GM19397 (cell line): ENCODE measurements at regions not wholly inside any gene's neighbourhood (a gene's known extent, or its start where the extent isn't known, plus 50 kb on each side); places are given as distances from the start of the nearest gene placed in this dataset.

ENCODE experiments used
- ATAC-seq: cut with Tn5 transposase; IDR thresholded peaks from one replicate; pipeline ENCODE4 v1.9.1; 2021; ENCODE audit warnings: mild to moderate bottlenecking, moderate library complexity; ENCODE audit not compliant: unreplicated experiment

DNA sequence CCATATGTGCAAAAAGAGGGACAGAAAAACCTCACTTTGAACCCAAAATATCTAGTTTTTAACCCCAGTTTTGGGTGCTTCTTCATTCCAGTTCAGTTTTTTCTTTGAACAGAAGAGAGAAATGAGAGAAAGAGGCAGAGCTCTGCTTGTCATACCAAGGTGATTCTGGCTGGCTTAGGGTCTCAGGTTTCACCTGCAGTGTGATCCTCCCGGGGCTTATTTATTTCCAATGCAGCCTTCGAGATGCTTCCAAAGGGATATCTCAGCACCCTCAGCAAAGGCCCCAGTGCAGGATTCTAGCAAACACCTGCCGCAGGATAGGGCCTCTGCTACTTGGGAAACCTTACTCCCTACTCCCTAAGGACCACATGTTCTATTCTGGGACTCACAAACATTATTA lies 131.3 kb downstream of the WDR11 start:
- no peak for ATAC-seq

DNA sequence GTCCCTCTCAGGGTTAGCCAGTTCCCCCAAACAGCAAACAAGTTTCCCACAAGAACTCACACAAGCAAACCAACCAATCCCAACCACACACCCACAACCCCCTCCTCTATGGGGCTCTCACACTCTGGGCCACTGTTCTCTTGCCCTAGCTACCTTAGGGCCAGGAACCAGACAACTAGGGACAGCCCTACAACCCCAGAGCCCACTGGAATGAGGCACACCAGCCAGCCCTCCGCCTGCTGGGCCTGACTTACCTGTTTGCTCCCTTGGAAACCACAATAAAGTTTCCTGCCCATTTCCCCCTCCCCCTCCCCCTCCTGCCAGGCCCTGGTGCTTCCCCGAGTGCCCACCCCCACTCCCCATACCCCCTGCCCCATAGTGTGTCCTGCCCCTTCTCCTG lies 132.6 kb downstream of the WDR11 start:
- ATAC-seq = no peak

DNA sequence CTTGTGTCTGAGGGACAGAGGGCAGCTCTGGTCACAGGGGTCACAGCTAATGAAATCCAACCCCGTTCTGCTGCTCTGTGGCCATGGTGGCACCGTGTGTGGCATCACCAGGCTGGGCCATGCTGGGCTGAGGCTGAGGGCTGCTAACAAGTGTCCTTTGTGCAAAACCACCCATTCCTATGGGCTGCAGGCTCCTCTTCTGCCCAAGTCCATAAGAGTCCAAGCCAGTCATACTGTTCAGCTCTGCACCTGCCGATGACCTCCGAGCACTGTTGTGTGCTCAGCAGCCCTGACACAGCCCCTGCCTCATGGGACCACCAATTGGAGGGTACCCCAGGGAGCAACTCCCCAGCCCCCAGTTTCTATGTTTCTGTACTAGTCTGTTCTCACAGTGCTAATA lies 133.1 kb downstream of the WDR11 start:
- ATAC-seq = no peak

DNA sequence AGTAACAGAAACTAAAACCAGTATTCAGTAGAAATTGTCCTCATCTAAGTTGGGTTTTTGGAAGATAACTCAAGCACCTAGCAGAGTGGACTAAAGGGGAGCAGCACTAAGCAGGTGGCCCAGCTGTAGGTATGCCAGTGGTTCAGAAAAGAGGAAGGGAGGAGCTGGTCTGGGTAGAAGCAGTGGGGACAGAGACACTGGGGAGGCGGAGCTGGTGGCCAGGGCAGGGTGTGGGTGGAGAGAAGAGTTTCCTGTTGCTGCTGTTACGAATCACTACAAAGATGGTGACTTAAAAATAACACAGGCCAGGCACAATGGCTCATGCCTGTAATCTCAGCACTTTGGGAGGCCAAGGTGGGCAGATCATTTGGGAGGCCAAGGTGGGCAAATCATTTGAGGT lies 136.2 kb downstream of the WDR11 start:
- no peak for ATAC-seq

DNA sequence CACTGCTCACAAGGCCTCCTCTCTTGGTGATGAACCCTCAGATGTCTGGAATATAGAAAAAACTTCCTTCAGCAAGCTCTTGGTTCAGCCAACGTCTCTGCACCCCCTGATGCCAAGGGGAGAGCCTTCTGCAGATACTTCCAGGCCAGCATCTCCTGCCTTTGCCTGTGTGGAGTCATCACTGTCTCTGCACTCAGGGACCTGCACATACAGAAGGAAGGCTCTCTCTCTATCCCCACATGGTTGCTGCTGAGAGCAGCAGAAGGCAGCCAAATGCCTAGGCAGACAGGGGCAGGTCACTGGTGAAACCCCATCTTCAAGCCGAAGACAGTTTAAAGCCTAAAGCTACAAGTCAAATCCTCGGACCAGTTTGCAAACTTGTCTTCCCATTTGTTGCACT lies 137.6 kb downstream of the WDR11 start:
- no peak for ATAC-seq

DNA sequence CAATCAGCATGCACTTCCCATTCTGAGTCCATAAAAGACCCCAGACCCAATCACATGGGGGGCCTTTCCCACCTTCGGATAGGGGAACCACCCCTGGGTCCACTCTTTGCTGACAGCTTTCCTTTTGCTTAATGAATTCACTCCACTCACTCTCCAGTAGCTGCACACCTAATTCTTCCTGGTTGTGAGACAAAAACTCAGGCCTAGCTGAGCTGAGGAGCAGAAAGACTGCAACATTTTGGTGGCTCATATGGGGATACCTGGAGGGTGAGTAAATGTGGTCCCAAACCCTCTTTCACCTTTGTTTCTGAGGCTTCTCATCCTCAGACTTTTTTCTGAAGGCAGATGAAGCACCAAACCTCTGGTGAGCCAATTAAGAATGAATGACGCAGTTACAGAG lies 138.1 kb downstream of the WDR11 start:
- no peak for ATAC-seq

DNA sequence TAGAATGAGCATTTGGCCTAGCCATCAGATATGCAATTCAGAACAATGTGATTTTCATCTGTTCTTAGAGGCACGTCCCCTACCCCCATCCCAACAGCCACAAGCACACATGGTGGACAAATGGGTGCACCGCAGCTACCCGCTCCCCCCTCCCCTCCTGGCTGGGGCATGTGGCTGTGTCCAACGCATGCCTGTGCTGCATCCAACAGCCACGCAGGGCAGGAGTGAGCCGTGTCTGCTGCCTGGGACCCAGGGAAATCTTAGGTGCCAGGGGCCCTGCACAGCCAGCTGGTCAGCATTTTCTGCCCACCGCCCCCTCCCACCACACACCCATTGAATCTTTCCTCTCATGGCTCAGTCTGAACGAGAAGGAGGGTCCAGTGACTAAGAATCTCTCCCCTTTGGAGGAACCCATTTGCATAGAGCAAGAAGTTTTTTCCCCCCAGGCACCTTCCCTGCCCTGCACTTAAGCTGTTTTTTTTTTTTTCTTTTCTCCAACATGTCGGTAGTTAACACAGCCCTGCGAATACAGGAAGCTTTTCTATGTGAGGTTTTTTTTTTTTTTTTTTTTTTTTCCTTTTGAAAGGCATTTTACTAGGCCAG lies 138.9 kb downstream of the WDR11 start:
- ATAC-seq = no peak

DNA sequence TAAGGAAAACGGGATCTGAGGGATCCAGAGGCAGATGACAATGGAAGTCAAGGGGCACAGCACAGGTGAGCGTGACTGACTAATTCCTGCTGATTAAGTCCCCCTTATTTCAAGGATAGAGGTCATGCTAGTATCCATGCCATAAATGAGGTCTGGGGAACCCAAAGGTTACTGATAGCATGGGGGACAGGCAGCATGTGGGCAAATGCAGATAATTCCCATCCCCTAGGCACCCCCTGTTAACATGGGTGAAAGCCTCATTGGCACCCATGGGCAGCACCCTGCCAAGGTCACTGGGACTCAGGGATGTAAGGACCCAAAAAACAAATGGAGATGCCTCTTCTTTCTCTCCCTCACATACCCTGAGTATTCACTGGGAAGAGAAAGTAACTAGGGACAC lies 139.7 kb downstream of the WDR11 start:
- no peak for ATAC-seq

DNA sequence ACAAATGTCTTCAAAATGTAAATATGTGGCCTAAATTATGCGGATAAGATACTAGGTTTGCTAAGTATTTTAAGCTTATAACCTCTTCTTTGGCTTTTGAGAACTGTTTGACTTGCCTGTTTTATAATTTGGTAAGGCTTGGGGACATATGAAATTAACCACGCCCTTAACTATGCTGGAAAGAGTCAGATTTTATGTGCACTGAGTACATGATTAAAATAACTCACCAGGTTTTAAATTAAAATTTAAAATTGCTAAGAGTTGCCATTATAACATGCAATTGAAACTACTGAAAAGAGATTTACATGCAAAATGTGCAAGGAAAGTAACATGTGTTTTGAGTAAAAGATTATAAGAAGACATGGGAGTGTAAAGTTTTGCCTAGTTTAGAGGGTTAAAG lies 141.9 kb downstream of the WDR11 start:
- ATAC-seq = no peak

DNA sequence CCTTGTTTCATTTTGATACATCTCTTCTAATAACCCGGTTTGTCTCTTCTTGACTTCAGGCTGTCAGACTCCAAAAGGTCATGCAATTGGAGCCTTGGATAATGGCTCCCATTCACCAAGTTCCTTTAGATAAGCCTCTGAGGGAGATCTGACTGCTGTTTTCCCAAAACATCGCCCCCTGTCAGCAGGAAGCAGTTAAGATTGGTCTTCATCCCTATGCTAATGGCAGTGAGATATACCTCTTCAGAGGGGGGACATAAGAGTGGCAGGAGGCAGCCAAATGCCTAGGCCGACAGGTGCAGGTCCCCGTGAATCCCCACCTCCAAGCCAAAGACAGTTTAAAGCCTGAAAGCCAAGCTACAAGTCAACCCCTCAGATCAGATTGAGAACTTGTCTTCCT lies 144.6 kb downstream of the WDR11 start:
- no peak for ATAC-seq

DNA sequence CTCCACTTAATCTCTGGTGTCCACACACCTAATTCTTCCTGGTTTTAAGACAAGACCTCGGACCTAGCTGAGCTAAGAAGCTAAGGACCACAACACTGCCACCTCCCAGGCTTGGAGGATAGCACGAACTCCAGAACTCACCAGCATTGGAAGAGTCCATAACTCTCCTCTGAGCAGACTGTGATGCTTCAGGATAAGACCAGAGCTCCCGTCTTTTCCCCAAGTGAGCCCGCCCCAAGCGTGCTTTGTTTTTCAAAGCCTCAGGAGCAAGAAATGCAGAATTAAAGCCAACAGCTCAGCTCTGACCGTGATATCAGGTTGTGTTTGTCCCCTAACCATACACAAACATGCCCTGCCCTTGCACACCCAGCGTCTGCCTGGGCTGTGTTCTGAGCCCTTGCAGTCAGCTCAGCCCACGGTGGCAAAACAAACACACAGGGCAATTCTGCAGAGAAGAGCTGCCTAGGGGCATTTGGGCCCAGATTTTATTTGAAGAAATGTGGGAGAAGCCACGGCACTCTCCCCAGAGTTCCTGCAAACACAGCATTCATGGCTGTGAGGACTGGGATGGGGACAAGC lies 145.4 kb downstream of the WDR11 start:
- ATAC-seq = no peak

DNA sequence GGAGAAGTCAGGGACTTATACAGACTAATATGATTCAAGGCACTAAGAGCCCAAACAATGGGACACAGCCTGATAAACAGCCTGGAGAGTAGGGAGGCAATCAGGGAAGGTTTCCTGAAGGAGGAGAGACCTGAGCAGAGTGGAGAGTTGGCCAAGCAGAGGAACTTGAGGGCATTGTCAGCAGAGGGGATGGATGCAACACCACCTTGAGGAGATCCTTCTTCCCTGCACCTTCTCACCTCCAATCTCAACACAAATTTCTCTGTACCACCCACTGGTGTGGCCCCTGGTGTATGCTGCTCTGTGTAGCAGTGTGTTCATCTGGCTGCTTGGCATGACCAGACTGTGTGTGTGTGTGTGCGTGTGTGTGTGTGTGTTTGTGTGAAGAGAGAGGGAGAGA lies 146.2 kb downstream of the WDR11 start:
- no peak for ATAC-seq

DNA sequence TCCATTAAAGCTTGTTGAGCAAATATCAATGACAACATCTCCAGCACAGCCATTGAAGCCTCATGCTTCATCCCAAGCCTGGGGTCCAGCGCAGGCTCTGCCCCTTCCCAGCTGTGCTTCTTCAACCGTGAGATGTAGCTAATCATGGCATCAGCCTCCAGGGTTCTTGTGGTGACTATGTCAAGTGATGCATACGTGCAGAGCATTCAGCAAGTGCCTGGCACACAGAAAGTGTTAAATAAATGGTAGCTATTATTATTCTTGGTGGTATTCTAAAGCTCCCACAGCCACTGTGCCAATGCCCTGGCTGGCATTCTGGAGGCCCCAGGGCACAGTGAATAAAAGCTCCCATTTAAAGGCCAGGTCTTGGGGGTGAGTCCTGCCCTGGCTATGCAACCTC lies 146.6 kb downstream of the WDR11 start:
- ATAC-seq = no peak

DNA sequence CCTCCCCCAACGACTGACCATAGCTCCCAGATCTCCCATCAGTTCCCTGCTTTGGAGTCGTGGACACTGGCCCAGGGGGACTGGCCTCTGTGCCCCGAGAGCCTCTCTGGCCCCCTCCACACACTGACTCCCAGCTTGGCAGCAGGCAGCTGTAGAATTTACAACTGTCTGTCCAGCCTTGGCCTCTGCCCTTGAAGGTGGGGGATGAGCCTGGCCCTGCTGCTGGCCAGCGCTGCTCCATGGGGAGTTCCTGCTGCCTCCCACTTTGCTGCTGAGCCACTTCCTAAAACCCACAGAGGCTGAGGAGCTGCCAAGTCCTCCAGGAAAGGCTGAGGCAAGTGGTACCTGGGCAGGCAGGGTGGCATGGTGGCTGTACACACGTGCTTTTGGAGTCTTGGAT lies 147.1 kb downstream of the WDR11 start:
- ATAC-seq = no peak

DNA sequence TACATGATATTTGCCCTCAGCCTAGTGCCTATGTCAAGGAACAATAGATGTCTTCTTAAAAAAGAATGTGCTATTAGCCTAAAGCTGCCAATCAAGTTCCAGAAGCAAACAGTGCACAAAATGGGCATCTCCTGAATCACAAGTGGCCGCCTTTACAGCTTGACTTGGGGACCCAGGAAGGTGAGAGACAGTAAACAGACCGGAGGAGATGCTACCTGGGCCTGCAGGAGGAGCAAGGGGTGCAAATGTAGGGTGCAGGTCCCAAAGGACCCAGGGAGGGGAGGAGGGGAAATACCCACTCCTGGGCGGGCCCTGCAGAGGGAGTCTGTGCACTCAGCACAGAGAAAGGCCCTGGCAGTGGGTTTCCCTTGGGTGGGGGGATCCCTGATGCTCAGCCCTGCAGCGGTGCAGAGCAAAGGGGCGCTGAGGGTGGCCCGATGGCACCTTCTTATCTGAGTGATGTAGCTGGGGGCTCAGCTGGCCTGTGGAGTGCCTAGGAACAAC lies 147.7 kb downstream of the WDR11 start:
- ATAC-seq = no peak

DNA sequence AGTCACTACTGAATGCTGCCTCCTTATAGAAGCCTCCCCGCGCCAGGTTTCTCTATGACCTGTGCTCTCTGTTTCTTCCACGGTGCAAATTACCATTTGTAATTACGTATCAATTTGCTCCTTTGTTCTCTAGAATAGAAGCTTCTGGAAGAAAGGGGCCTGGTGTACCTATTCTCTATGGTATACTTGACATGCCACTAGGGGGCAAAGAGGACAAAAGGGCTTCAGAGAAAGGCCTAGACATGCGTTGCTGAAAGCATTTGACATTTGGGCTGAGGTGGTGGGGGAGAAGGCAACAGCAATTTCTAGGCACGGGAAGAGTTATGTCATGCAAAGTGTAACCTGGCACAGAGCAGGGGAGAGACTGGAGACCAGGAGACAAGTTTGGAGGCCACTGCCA lies 148.7 kb downstream of the WDR11 start:
- no peak for ATAC-seq

DNA sequence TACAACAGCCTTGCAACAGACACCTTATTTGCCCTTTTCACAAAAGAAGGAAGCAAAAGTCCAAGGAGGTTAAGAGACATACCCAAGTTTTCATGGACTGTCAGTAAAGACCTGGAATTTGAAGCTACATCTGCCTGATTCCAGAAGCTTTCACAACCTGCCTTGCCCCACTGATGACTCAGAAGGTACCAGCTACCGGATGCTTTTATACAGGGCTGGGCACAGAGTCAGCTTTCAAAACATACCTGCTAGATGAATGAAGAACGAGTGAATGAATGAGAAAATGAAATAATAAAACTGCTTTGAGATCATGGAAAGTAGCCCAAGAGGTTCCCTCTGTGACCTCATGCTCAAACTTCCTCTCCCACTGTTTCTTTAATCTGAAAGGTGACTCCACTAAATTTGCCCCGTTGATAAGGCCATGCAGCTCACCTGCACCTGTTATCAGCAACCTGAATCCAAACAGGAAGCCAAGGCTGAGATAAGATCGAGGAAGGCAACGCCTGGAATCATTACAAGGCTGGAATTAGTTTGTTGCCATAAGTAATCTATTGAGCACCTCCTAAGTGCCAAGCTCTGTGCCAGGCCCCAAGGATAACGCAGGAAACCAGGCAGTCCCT lies 151.5 kb downstream of the WDR11 start:
- ATAC-seq = no peak

DNA sequence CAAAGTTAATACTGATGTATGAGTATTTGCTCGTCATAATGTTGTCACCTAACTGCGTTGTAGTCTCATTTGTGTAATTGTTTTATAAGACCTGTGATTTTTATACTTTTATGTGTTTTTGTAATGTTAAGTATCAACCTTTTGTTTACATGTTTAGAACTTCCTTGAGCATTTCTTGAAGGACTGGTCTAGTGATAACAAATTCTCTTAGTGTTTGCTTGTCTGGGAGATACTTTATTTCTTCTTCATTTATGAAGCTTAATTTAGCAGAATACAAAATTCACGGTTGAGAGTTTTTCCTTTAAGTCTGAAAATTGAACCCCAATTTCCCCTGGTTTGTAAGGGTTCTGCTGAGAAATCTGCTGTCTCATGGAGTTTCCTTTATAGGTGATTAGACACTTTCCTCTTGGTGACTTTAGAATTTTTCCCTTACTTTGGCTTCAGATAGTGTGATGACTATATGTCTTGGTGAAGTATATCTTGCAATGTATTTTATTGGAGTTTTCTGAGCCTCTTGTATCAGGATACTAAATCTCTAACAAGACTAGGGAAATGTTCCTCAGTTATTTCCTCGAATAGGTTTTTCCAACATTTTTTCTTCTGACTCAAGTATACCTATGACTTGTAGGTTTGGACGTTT lies 154.9 kb downstream of the WDR11 start:
- no peak for ATAC-seq

DNA sequence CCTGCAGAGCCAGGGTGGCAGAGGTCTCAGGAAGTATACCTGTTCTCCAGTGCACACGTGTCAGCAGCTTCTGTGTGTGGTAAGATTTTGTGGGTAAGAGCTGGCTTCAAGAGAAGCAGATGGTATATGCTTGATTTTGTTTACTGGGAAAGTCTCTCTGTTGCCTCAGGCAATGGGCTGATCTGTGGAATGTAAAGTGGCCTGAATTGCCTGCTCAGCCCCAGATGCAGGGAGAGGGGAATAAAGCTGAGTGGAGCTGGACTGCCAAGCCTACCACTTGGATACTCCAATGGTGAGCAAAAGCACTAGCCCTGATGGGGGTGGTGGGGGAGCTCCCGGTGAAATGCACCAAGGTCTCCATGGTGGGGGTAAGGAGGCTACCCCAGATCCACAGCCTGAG lies 156.1 kb downstream of the WDR11 start:
- ATAC-seq = no peak

DNA sequence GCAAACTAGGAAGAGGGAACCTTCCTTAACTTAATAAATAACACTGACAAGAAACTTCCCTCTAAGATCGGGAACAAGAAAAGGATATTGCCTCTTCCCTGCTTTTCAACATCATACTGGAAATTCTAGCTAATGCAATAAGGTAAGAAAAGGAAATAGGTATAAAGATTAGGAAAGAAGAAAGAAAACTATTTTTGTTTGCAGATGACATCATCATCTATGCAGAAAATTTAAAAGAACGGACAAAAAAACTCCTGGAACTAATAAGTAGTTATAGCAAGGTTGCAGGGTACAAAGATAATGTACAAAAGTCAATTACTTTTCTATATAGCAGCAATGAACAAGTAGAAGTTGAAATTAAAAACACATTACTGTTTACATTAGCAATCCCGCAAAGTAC lies 164.8 kb downstream of the WDR11 start:
- ATAC-seq = no peak

DNA sequence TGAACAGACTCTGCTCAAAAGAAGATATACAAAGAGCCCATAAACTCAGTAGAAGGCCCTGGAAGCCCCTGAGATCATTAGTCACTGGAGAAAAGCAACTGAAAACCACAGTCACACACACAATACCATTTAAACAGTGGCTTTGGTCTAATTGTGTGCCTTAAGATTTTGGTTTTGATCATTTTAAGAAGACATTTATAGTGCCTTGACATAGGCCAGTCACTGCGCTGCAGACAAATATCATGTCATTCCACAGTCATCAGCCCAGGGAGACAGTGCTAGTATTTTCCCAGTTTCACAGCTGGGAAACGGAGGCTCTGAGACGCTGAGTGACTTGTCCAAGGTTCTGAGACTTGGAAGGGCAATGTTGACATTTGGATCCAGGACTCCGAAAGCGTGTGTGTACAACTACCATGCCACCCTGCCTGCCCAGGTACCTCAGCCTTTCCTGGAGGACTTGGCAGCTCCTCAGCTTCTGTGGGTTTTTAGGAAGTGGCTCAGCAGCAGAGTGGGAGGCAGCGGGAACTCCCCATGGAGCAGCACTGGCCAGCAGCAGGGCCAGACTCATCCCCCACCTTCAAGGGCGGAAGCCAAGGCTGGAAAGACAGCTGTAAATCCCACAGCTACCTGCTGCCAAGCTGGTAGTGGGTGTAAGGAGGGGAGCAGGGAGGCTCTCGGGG lies 173.9 kb downstream of the WDR11 start:
- no peak for ATAC-seq

DNA sequence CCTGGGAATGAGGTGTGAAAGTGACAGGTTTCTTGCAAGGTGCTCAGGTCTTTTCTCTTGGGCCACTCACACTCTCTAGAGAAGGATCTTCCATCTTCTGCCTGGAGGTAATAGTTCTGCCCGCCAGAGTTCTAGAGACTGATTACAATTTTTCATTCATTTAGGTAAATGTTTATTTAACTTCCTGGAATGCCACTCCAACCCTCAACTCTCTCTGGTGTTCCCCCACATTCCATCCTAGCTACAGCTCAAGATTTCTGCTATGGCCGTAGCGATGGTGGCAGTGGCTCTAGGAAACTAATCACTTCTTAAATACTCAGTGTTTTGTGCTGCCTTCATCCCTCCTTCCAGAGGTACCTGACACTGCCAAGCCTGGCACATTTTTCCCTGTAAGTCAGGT lies 174.6 kb downstream of the WDR11 start:
- ATAC-seq = no peak
